Pons (tissue), 1 donor: ENCODE measurements at regions not wholly inside any gene's neighbourhood (a gene's known extent, or its start where the extent isn't known, plus 50 kb on each side); places are given as distances from the start of the nearest gene placed in this dataset.
A peak's percentile ranks its signal among the peaks of the same experiment; 100 is the strongest.
"Not testable (repeated sequence)": the region's sequence is repeated elsewhere in the genome, so short reads cannot be mapped to it uniquely, and the experiment has no call there.

Experiments used
- DNase-seq: peaks from one replicate; pipeline ENCODE4 v3.0.0-alpha.2; 2016; ENCODE audit warnings: low spot score

DNA sequence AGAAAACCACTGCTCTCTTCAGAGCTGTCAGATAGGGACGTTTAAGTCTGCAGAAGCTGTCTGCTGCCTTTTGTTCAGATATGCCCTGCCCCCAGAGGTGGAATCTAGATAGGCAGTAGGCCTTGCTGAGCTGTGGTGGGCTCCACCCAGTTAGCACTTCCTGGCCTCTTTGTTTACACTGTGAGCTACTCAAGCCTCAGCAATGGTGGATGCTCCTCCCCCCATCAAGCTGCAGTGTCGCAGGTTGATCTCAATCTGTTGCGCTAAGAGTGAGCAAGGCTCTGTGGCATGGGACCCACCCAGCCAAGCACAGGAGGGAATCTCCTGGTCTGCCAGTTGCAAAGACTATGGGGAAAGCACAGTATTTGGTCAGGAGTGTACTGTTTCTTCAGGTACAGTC lies 59.2 kb upstream of the ZNF641 start:
- not testable (repeated sequence) for DNase-seq

DNA sequence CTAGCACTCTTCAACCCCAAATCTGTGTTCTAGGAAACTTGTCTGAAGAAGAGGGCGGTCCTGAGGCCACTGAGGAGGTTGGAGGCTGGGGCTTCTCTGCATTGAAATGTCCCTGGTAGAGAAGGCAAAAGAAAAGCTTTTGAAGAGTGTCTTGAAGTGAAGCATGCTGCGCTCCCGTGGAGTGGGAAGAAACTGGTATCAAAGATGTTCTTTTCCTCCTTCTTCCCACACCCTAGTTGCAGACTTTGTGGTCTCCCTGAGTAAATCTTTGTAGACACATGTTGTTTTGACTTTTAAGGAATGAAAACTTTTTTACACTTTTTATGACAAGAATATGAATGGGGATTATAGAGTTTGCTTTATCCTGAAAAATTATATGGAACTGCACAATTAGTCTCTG lies 59.0 kb upstream of the ANP32D start:
- no peak for DNase-seq

DNA sequence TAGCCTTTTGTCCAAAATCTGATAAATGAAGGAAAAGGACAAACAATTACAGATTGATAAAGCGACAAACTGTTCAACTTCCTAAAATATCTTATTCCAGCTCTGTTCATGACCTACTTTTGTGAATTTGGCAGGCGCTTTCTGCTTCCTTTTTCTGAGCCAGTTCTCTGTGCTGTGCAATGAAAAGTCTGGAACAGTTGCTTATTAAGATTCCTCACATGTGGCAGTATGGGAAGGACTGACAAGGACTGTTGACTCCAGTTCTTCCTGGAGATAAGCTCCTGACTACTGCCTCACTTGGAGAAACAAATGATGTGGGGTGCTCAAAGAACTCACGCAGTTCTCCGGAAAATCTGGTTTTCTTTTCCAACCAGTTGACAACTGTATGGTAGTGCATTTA lies 58.3 kb upstream of the ANP32D start:
- peak; percentile 76 for DNase-seq

DNA sequence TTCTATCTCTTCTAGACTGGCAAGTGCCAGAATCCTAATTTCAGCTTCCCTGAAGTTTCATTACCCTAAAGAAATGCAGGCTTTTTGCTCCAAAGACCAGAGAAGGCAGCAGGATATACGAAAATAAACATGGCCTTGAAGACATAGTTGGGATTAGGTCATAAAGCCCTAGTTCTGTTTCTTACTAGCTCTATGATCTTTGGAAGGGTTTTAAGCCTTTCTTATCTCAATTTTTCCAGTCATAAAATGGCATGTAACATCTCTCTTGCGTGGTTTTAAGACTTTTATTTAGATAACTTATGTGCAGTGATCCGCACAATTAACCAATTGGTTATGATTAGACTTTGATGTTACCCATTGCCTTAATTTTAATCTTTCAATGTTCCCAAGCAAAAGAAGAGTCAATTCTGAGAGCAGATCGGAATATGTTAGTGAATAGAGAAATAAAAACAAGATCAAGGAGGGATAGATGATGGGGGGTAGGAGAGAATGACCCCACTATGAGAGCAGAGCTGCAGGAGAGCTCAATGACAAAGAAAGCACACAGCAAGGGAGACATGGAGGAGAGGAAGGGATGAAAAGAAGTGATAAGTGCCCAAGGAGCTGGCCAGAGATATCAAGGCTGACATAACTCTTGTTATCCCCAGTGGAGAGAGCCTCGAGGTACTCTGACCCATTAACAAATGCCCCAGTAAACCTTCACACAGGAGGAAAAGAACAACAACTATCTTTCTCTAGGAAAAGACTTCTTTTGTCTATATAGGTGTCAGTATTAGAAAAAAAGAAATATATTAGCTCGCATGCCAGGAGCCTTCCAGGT lies 53.0 kb upstream of the ANP32D start:
- no peak for DNase-seq

DNA sequence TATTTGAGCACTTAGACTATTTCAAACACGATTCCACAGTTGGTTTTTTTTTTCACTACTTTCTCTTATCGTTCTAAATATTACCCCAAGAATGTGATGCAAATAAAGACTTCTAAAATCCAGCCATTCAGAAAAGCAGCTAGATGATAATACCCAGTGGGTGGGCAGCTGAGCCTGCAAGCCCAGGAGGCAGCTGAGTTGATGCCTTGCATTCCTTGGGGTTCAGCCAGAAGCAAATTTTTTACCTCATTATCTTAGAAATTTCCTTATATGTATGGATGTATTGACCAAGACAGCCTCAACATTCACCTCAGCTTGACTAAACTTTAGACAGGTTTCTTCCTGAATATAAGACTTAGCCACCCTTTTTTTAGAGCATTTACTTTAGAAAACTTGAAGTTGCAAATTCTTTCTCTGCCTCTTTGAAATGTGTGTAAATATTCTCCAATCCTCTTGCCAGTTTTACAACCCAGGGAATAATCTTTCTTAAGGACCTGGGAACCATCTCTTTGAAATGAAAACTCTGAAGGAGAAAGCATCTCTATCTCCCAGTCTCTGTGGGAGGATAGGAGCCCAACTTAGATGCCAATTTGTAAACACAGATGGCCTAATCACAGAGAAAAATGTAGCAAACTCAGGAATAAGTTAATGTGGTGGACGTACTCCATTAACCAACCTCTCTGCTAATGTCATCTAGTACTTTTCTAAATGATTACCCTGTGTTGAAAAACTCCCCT lies 52.2 kb upstream of the ANP32D start:
- no peak for DNase-seq

DNA sequence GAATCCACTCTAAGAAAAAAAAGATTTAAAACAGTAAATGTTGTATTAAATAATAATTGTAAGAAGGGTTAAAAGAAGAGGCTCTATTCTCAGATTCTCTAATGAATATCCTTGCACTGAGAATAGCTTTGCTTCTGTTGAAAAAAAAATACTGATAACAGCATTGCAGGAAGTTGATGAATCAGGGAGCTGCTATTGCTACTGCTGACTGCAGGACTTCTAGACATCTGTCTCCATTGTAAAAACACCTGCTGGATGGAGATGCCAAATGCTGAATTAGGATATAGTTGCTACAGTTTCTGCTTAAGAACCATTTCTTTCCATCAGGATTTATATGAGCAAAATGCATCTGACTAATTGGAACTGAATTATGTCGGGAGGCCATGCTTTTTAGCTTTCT lies 50.3 kb upstream of the ANP32D start:
- DNase-seq, result no peak
